ENCODE measurements at regions not wholly inside any gene's neighbourhood (a gene's known extent, or its start where the extent isn't known, plus 50 kb on each side); places are given as distances from the start of the nearest gene placed in this dataset.

DNA sequence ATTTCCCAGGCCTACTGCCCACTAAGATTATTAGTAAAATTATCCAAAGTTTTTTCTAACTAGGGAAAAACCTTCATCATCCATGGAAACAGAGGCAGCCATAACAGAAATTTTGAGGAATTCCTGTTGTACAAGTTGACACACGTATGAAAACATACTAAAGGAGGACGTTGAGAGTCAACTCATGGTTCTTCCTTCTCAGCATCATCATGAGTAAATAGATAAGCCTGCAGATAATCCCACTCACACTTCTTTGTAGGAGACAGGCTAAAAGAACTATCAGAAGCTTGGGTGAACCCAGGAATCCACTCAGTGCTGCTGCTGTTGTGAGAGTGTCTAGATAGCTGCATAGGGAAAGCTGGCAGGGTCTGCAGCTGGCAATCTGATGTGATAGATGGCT is 694.8 kb upstream of the NR2F2 start:
- no peak for TF ChIP-seq POLR2A (IDR thresholded peaks at IDR 0.05)
- no peak for TF ChIP-seq CTCF (IDR thresholded peaks at IDR 0.05)
